HCT116 (cell line): ENCODE measurements at regions not wholly inside any gene's neighbourhood (a gene's known extent, or its start where the extent isn't known, plus 50 kb on each side); places are given as distances from the start of the nearest gene placed in this dataset.

Experiments
- ATAC-seq: fragments of 200-7000 bp; cut with Tn5 transposase; 2 replicates; pipeline ENCODE4 v1.9.1; 2020; ENCODE audit warnings: mild to moderate bottlenecking, moderate library complexity
- BruUV-seq: library from RNA; stranded (reverse); fragments of 400-500 nt; replicated peaks from 2 replicates; lab custom pipeline; 2021; lab: Mats Ljungman, UMichigan
- CTCF ChIA-PET: fragments of 300-600 bp; sonication (Branson Sonifier 250); formaldehyde crosslinking; loops from one replicate; lab custom pipeline; 2021; ENCODE audit warnings: antibody characterized with exemption; lab: Charles Lee
- POLR2A ChIA-PET: fragments of 300-600, 350-600 bp; sonication (Branson Sonifier 250); formaldehyde crosslinking; loops from one replicate; lab custom pipeline; 2021; ENCODE audit warnings: antibody characterized with exemption; lab: Charles Lee
- RAD21 ChIA-PET, 2 experiments: fragments of 300-600 bp; sonication (Branson Sonifier 250); formaldehyde crosslinking; loops; one replicate each; lab custom pipeline; 2023; ENCODE audit warnings: low total read pairs in 2 of 2; ENCODE audit not compliant: uncharacterized antibody in 2 of 2, unreplicated experiment in 2 of 2, low non-redundant PET in 1 of 2; lab: Charles Lee
- DNase-seq: peaks from one replicate; pipeline ENCODE4 v3.0.0-alpha.2; 2010; ENCODE audit warnings: low read depth, low spot score
- H2AFZ ChIP-seq: fragments of 200-600 bp; shearing (Covaris generic), sonication (generic); 2 replicates; pipeline ENCODE4 v1.6.1; 2017; ENCODE audit warnings: low read depth, mixed run types, mixed read lengths, antibody characterized with exemption, low read length; ENCODE audit not compliant: poor library complexity, severe bottlenecking
- H3K27ac ChIP-seq: 2 replicates; pipeline ENCODE4 v1.5.1; 2012; ENCODE audit warnings: low read depth, low read length
- H3K27me3 ChIP-seq: fragments of 200-600 bp; sonication (generic); 2 replicates; pipeline ENCODE4 v1.6.1; 2016; ENCODE audit warnings: mixed run types, low read length, mixed read lengths; ENCODE audit not compliant: insufficient read depth
- H3K36me3 ChIP-seq, 2 experiments: fragments of 200-500 bp in 1 of 2; fragments of 200-600 bp in 1 of 2; sonication (Bioruptor generic) in 1 of 2; sonication (generic) in 1 of 2; 2 replicates each; pipeline versions ENCODE4 v1.5.1 to v1.6.1; 2014 to 2016; ENCODE audit warnings: low read length in 2 of 2, inconsistent platforms in 1 of 2, mixed read lengths in 1 of 2, mixed run types in 1 of 2; ENCODE audit not compliant: insufficient read depth in 2 of 2, control insufficient read depth in 1 of 2
- H3K4me1 ChIP-seq, 2 experiments: fragments of 200-600 bp in 1 of 2; sonication (generic) in 1 of 2; 2 replicates each; pipeline versions ENCODE4 v1.5.1 to v1.6.1; 2012 to 2017; ENCODE audit warnings: low read length in 2 of 2, inconsistent platforms in 1 of 2, mild to moderate bottlenecking in 1 of 2, mixed read lengths in 1 of 2, mixed run types in 1 of 2, moderate library complexity in 1 of 2; ENCODE audit not compliant: insufficient read depth in 2 of 2, control insufficient read depth in 1 of 2
- H3K4me2 ChIP-seq: fragments of 200-600 bp; sonication (generic); 2 replicates; pipeline ENCODE4 v1.6.1; 2017; ENCODE audit warnings: mixed run types, low read length, mixed read lengths
- H3K4me3 ChIP-seq, 2 experiments: fragments of 200-600 bp in 1 of 2; sonication (generic) in 1 of 2; replicated peaks in 1 of 2; 2 replicates each; pipeline ENCODE4 v1.5.1; 2011 to 2016; ENCODE audit warnings: low read length in 2 of 2, control low read depth in 1 of 2, low read depth in 1 of 2, mild to moderate bottlenecking in 1 of 2, mixed read lengths in 1 of 2, mixed run types in 1 of 2
- H3K79me2 ChIP-seq: fragments of 200-600 bp; sonication (generic); 2 replicates; pipeline ENCODE4 v1.6.1; 2017; ENCODE audit warnings: mild to moderate bottlenecking, mixed run types, low read length, moderate library complexity, mixed read lengths; ENCODE audit not compliant: insufficient read depth
- H3K9ac ChIP-seq: fragments of 200-600 bp; sonication (generic); 2 replicates; pipeline ENCODE4 v1.6.1; 2016; ENCODE audit warnings: low read length, mixed read lengths
- H3K9me2 ChIP-seq: fragments of 200-600 bp; sonication (generic), shearing (Covaris generic); 2 replicates; pipeline ENCODE4 v1.6.1; 2017; ENCODE audit warnings: mixed run types, mild to moderate bottlenecking, moderate library complexity; ENCODE audit not compliant: insufficient read depth
- H3K9me3 ChIP-seq, 2 experiments: fragments of 200-500 bp in 1 of 2; fragments of 200-600 bp in 1 of 2; sonication (Bioruptor generic) in 1 of 2; sonication (generic) in 1 of 2; 2 replicates each; pipeline ENCODE4 v1.6.1; 2014 to 2017; ENCODE audit warnings: low read length in 2 of 2, mixed read lengths in 2 of 2, inconsistent platforms in 1 of 2, low read depth in 1 of 2, mild to moderate bottlenecking in 1 of 2, mixed run types in 1 of 2, moderate library complexity in 1 of 2; ENCODE audit not compliant: control insufficient read depth in 1 of 2, insufficient read depth in 1 of 2
- H4K20me1 ChIP-seq: fragments of 200-600 bp; sonication (generic), shearing (Covaris generic); 2 replicates; pipeline ENCODE4 v1.6.1; 2017; ENCODE audit warnings: mixed run types, mild to moderate bottlenecking, moderate library complexity; ENCODE audit not compliant: insufficient read depth
- ATF3 ChIP-seq: IDR thresholded peaks from 2 replicates; pipeline ENCODE4 v1.6.1; 2012
- CBX3 ChIP-seq: IDR thresholded peaks from 2 replicates; pipeline ENCODE4 v1.6.1; 2012; ENCODE audit warnings: low read depth
- CEBPB ChIP-seq: IDR thresholded peaks from 2 replicates; pipeline ENCODE4 v1.6.1; 2012; ENCODE audit warnings: low read depth
- EZH2phosphoT487 ChIP-seq: fragments of 200-600 bp; IDR thresholded peaks from 2 replicates; pipeline ENCODE4 v1.6.1; 2018; ENCODE audit warnings: antibody characterized with exemption, borderline replicate concordance
- FOSL1 ChIP-seq: IDR thresholded peaks from 2 replicates; pipeline ENCODE4 v1.6.1; 2012; ENCODE audit warnings: low read depth
- JUND ChIP-seq: IDR thresholded peaks from 2 replicates; pipeline ENCODE4 v1.6.1; 2012
- MAX ChIP-seq: IDR thresholded peaks from 2 replicates; pipeline ENCODE4 v1.6.1; 2012
- REST ChIP-seq: IDR thresholded peaks from 2 replicates; pipeline ENCODE4 v1.6.1; 2012; ENCODE audit warnings: low read depth
- SIN3A ChIP-seq: IDR thresholded peaks from 2 replicates; pipeline ENCODE4 v1.6.1; 2012; ENCODE audit warnings: low read depth
- SP1 ChIP-seq: IDR thresholded peaks from 2 replicates; pipeline ENCODE4 v1.6.1; 2012; ENCODE audit warnings: low read depth
- SRF ChIP-seq: IDR thresholded peaks from 2 replicates; pipeline ENCODE4 v1.6.1; 2012; ENCODE audit warnings: low read depth
- ZBTB33 ChIP-seq: IDR thresholded peaks from 2 replicates; pipeline ENCODE4 v1.6.1; 2011; ENCODE audit warnings: mild to moderate bottlenecking, low read length, moderate library complexity; ENCODE audit not compliant: insufficient replicate concordance; ENCODE audit errors: extremely low read depth
- intact Hi-C: fragments of 100-400 bp; cut with micrococcal nuclease; formaldehyde crosslinking; loops from 2 replicates; pipeline ENCODE4 v1.10.0; 2022

- CTCF ChIA-PET: no interaction called here
Measured at GRCh38 chr14:42323426-42323825, 716.8 kb downstream of the LRFN5 start.

GRCh38 chr14:42322531-42323284 is 716.0 kb downstream of the LRFN5 start:
- CTCF ChIA-PET: no interaction called here
- POLR2A ChIA-PET: no interaction called here

More at GRCh38 chr14:42323426-42323825, 716.8 kb downstream of the LRFN5 start:
- TF ChIP-seq ZBTB33 (no peak), CBX3 (no peak), EZH2phosphoT487 (no peak)
- no TSS peak for BruUV-seq
- no peaks in the 10 kb centered on the region for H3K4me1 ChIP-seq
- H3K4me2 ChIP-seq: no peak overlapping the region
- ChIA-PET POLR2A (no interaction called here), RAD21 (no interaction called here)
- no peak for ATAC-seq
- no peak overlapping the region for H3K4me3 ChIP-seq
- no peak for DNase-seq
- intact Hi-C loops: no loop called here
- no peak overlapping the region for H3K27ac ChIP-seq
- no peaks in the 10 kb centered on the region for H3K79me2 ChIP-seq
- no peak overlapping the region for H2AFZ ChIP-seq
- no peaks in the 10 kb centered on the region for H3K9me2 ChIP-seq
- H3K9ac ChIP-seq: no peak overlapping the region
- no peaks in the 10 kb centered on the region for H4K20me1 ChIP-seq
- H3K36me3 ChIP-seq: no peaks in the 10 kb centered on the region
- H3K27me3 ChIP-seq: no peaks in the 10 kb centered on the region
- H3K9me3 ChIP-seq: peaks cover 0 to 3% of the 10 kb centered on the region in 2 experiments; a peak in 1 of 4 replicates

More at GRCh38 chr14:42322531-42323284, 716.0 kb downstream of the LRFN5 start:
- H3K9me2 ChIP-seq: no peaks in the 10 kb centered on the region
- TF ChIP-seq FOSL1 (no peak), SRF (no peak), JUND (no peak), CEBPB (no peak), CBX3 (no peak), SP1 (no peak), ATF3 (no peak), MAX (no peak), REST (no peak), SIN3A (no peak), EZH2phosphoT487 (no peak)
- ATAC-seq (no peak), DNase-seq (no peak)
- no peaks in the 10 kb centered on the region for H3K4me1 ChIP-seq
- no peaks in the 10 kb centered on the region for H4K20me1 ChIP-seq
- BruUV-seq: no TSS peak
- peaks cover 0 to 3% of the 10 kb centered on the region in 2 experiments; a peak in 1 of 4 replicates for H3K9me3 ChIP-seq
- no peak overlapping the region for H3K4me2 ChIP-seq
- H3K9ac ChIP-seq: no peak overlapping the region
- H3K27ac ChIP-seq: no peak overlapping the region
- no peaks in the 10 kb centered on the region for H3K79me2 ChIP-seq
- no peak overlapping the region for H2AFZ ChIP-seq
- no peaks in the 10 kb centered on the region for H3K27me3 ChIP-seq
- H3K36me3 ChIP-seq: no peaks in the 10 kb centered on the region
- no peak overlapping the region for H3K4me3 ChIP-seq
- intact Hi-C loops: no loop called here
- RAD21 ChIA-PET: no interaction called here
